H1 (cell line): ENCODE measurements at regions not wholly inside any gene's neighbourhood (a gene's known extent, or its start where the extent isn't known, plus 50 kb on each side); places are given as distances from the start of the nearest gene placed in this dataset.

Experiments used
- ATF2 ChIP-seq: IDR thresholded peaks from 2 replicates; pipeline ENCODE4 v1.6.1; 2012; ENCODE audit warnings: low read length, inconsistent platforms
- ATF3 ChIP-seq: IDR thresholded peaks from 2 replicates; pipeline ENCODE4 v1.6.1; 2011; ENCODE audit warnings: low read depth, mild to moderate bottlenecking, low read length; ENCODE audit not compliant: insufficient read depth
- CTCF ChIP-seq, 3 experiments: IDR thresholded peaks; 1 replicate in 2 of 3; 2 replicates in 1 of 3; pipeline versions ENCODE4 v1.5.1 to v1.6.1; 2011; ENCODE audit warnings: low read length in 3 of 3, mild to moderate bottlenecking in 3 of 3, inconsistent platforms in 2 of 3, low read depth in 1 of 3, moderate library complexity in 1 of 3; ENCODE audit not compliant: insufficient read depth in 1 of 3; ENCODE audit errors: control extremely low read depth in 1 of 3
- EP300 ChIP-seq, 2 experiments: IDR thresholded peaks; 1 replicate in 1 of 2; 2 replicates in 1 of 2; pipeline ENCODE4 v1.6.1; 2011 to 2012; ENCODE audit warnings: low read depth in 2 of 2, low read length in 2 of 2, mild to moderate bottlenecking in 2 of 2, borderline replicate concordance in 1 of 2, inconsistent platforms in 1 of 2, moderate library complexity in 1 of 2
- EZH2 ChIP-seq: fragments of 200-600 bp; sonication (generic); IDR thresholded peaks from 2 replicates; pipeline ENCODE4 v1.7.1; 2012; ENCODE audit warnings: low read depth, mild to moderate bottlenecking, moderate library complexity, low read length, inconsistent platforms; ENCODE audit not compliant: severe bottlenecking
- JUND ChIP-seq: IDR thresholded peaks from 2 replicates; pipeline ENCODE4 v1.6.1; 2011; ENCODE audit warnings: mild to moderate bottlenecking, improper control_type of control experiment, low read length
- POLR2A ChIP-seq, 2 experiments: IDR thresholded peaks; 1 replicate in 1 of 2; 2 replicates in 1 of 2; pipeline ENCODE4 v1.6.1; 2011; ENCODE audit warnings: low read depth in 2 of 2, low read length in 2 of 2, mild to moderate bottlenecking in 2 of 2; ENCODE audit errors: control extremely low read depth in 1 of 2
- POLR2AphosphoS5 ChIP-seq: IDR thresholded peaks from 2 replicates; pipeline ENCODE4 v1.6.1; 2011; ENCODE audit warnings: low read depth, low read length
- RAD21 ChIP-seq, 2 experiments: IDR thresholded peaks in 1 of 2; conservative IDR thresholded peaks in 1 of 2; 2 replicates each; pipeline ENCODE4 v1.6.1; 2011; ENCODE audit warnings: low read depth in 2 of 2, low read length in 2 of 2, improper control_type of control experiment in 1 of 2, inconsistent platforms in 1 of 2, mild to moderate bottlenecking in 1 of 2, moderate library complexity in 1 of 2
- SIN3A ChIP-seq, 2 experiments: IDR thresholded peaks in 1 of 2; conservative IDR thresholded peaks in 1 of 2; 2 replicates each; pipeline ENCODE4 v1.6.1; 2011 to 2012; ENCODE audit warnings: low read length in 2 of 2, improper control_type of control experiment in 1 of 2, low read depth in 1 of 2, mild to moderate bottlenecking in 1 of 2
- SIX5 ChIP-seq: IDR thresholded peaks from 2 replicates; pipeline ENCODE4 v1.6.1; 2011; ENCODE audit warnings: mild to moderate bottlenecking, low read depth, low read length
- ZNF274 ChIP-seq: IDR thresholded peaks from 2 replicates; pipeline ENCODE4 v1.7.0; 2012; ENCODE audit warnings: low read length, borderline replicate concordance; ENCODE audit errors: extremely low read depth

- TF ChIP-seq CTCF (IDR thresholded peaks at IDR 0.05; ENCODE audit: control extremely low read depth in 1 of 3, insufficient read depth in 1 of 3, low read depth in 1 of 3, low read length in 3 of 3) (no peak), SIN3A (conservative IDR thresholded peaks at IDR 0.05 in 1 of 2, IDR thresholded peaks at IDR 0.05 in 1 of 2; ENCODE audit: low read depth in 1 of 2, low read length in 2 of 2) (no peak), EP300 (IDR thresholded peaks at IDR 0.05; ENCODE audit: borderline replicate concordance in 1 of 2, low read depth in 2 of 2, low read length in 2 of 2) (no peak), RAD21 (IDR thresholded peaks at IDR 0.05 in 1 of 2, conservative IDR thresholded peaks at IDR 0.05 in 1 of 2; ENCODE audit: low read depth in 2 of 2, low read length in 2 of 2) (no peak), EZH2 (no peak), JUND (no peak), ATF3 (no peak), ATF2 (no peak), SIX5 (no peak), ZNF274 (no peak), POLR2AphosphoS5 (no peak), POLR2A (IDR thresholded peaks at IDR 0.05; ENCODE audit: control extremely low read depth in 1 of 2, low read depth in 2 of 2, low read length in 2 of 2) (no peak)
Measured at GRCh38 chr6:155505608-155505989, 50.0 kb upstream of the NOX3 start.
